ACC112 (cell line): ENCODE measurements at regions not wholly inside any gene's neighbourhood (a gene's known extent, or its start where the extent isn't known, plus 50 kb on each side); places are given as distances from the start of the nearest gene placed in this dataset.
"Not testable (repeated sequence)": the region's sequence is repeated elsewhere in the genome, so short reads cannot be mapped to it uniquely, and the experiment has no call there.

Source experiments
- H2AFZ ChIP-seq: fragments of 200-600 bp; sonication (generic); one replicate; pipeline ENCODE4 v1.6.0; 2017; ENCODE audit warnings: antibody characterized with exemption, low read length; ENCODE audit not compliant: unreplicated experiment
- H3K27ac ChIP-seq: fragments of 200-600 bp; sonication (generic); 2 replicates; pipeline ENCODE4 v1.5.1; 2014; ENCODE audit warnings: low read depth, mild to moderate bottlenecking, antibody characterized with exemption, low read length, moderate library complexity
- H3K27me3 ChIP-seq: fragments of 200-600 bp; sonication (generic); 2 replicates; pipeline ENCODE4 v1.6.1; 2014; ENCODE audit warnings: mild to moderate bottlenecking, antibody characterized with exemption, low read length, moderate library complexity, mixed read lengths; ENCODE audit not compliant: insufficient read depth
- H3K36me3 ChIP-seq: fragments of 200-600 bp; sonication (generic); 2 replicates; pipeline ENCODE4 v1.6.1; 2016; ENCODE audit warnings: mild to moderate bottlenecking, antibody characterized with exemption, low read length, moderate library complexity, mixed read lengths; ENCODE audit not compliant: insufficient read depth
- H3K4me1 ChIP-seq: fragments of 200-600 bp; sonication (generic); one replicate; pipeline ENCODE4 v1.6.1; 2016; ENCODE audit warnings: low read length, mixed read lengths; ENCODE audit not compliant: insufficient read depth, unreplicated experiment, control insufficient read depth
- H3K4me3 ChIP-seq: fragments of 200-600 bp; sonication (generic); 2 replicates; pipeline ENCODE4 v1.5.1; 2014; ENCODE audit warnings: mild to moderate bottlenecking, low read depth, low read length
- H3K79me2 ChIP-seq: fragments of 200-600 bp; sonication (generic); one replicate; pipeline ENCODE4 v1.6.0; 2016; ENCODE audit warnings: low read length; ENCODE audit not compliant: control insufficient read depth, unreplicated experiment, insufficient read depth

GRCh38 chr2:22950431-22950830, 434.5 kb upstream of the KLHL29 start:
- no peaks in the 10 kb centered on the region for H3K36me3 ChIP-seq
- no peaks in the 10 kb centered on the region for H3K79me2 ChIP-seq
- no peak overlapping the region for H3K27ac ChIP-seq
- no peaks in the 10 kb centered on the region for H3K27me3 ChIP-seq
- no peaks in the 10 kb centered on the region for H3K4me1 ChIP-seq
- no peak overlapping the region for H2AFZ ChIP-seq
- H3K4me3 ChIP-seq = no peak overlapping the region

- H3K79me2 ChIP-seq = no peaks in the 10 kb centered on the region
- no peak overlapping the region for H3K4me3 ChIP-seq
- H3K36me3 ChIP-seq = no peaks in the 10 kb centered on the region
- no peak overlapping the region for H3K27ac ChIP-seq
- no peaks in the 10 kb centered on the region for H3K4me1 ChIP-seq
- H2AFZ ChIP-seq = no peak overlapping the region
- H3K27me3 ChIP-seq = no peaks in the 10 kb centered on the region
These were observed 432.2 kb upstream of the KLHL29 start for GRCh38 chr2:22952656-22953225.

- H3K36me3 ChIP-seq = no peaks in the 10 kb centered on the region
- no peak overlapping the region for H2AFZ ChIP-seq
- H3K4me1 ChIP-seq = no peaks in the 10 kb centered on the region
- H3K79me2 ChIP-seq = no peaks in the 10 kb centered on the region
- H3K27ac ChIP-seq = no peak overlapping the region
- H3K27me3 ChIP-seq = no peaks in the 10 kb centered on the region
- no peak overlapping the region for H3K4me3 ChIP-seq
These were observed 427.5 kb upstream of the KLHL29 start for GRCh38 chr2:22957446-22957845.

GRCh38 chr2:22958308-22958707, 426.7 kb upstream of the KLHL29 start:
- Histone ChIP-seq H3K4me1 (no peaks in the 10 kb centered on the region), H3K27me3 (no peaks in the 10 kb centered on the region), H3K79me2 (no peaks in the 10 kb centered on the region), H3K27ac (no peak overlapping the region), H3K4me3 (no peak overlapping the region), H3K36me3 (no peaks in the 10 kb centered on the region), H2AFZ (no peak overlapping the region)

- H3K79me2 ChIP-seq = no peaks in the 10 kb centered on the region
- no peaks in the 10 kb centered on the region for H3K27me3 ChIP-seq
- no peaks in the 10 kb centered on the region for H3K4me1 ChIP-seq
- no peaks in the 10 kb centered on the region for H3K36me3 ChIP-seq
- no peak overlapping the region for H2AFZ ChIP-seq
- H3K27ac ChIP-seq = no peak overlapping the region
- H3K4me3 ChIP-seq = no peak overlapping the region
These were observed 417.2 kb upstream of the KLHL29 start for GRCh38 chr2:22967756-22968155.

GRCh38 chr2:22970284-22970975, 414.5 kb upstream of the KLHL29 start:
- no peaks in the 10 kb centered on the region for H3K36me3 ChIP-seq
- no peaks in the 10 kb centered on the region for H3K27me3 ChIP-seq
- H3K4me3 ChIP-seq = no peak overlapping the region
- H3K27ac ChIP-seq = no peak overlapping the region
- no peak overlapping the region for H2AFZ ChIP-seq
- H3K79me2 ChIP-seq = no peaks in the 10 kb centered on the region
- H3K4me1 ChIP-seq = no peaks in the 10 kb centered on the region

- Histone ChIP-seq H3K4me3 (no peak overlapping the region), H3K27me3 (no peaks in the 10 kb centered on the region)
These were observed 414.0 kb upstream of the KLHL29 start for GRCh38 chr2:22970991-22971390.

GRCh38 chr2:22981785-22982184, 403.2 kb upstream of the KLHL29 start:
- H3K27ac ChIP-seq = no peak overlapping the region
- H3K36me3 ChIP-seq = no peaks in the 10 kb centered on the region
- H3K4me3 ChIP-seq = no peak overlapping the region
- no peaks in the 10 kb centered on the region for H3K79me2 ChIP-seq
- no peak overlapping the region for H2AFZ ChIP-seq
- H3K27me3 ChIP-seq = no peaks in the 10 kb centered on the region
- H3K4me1 ChIP-seq = no peaks in the 10 kb centered on the region

More at GRCh38 chr2:22970991-22971390, 414.0 kb upstream of the KLHL29 start:
- H3K36me3 ChIP-seq = no peaks in the 10 kb centered on the region
- H3K79me2 ChIP-seq = no peaks in the 10 kb centered on the region
- no peak overlapping the region for H2AFZ ChIP-seq
- no peaks in the 10 kb centered on the region for H3K4me1 ChIP-seq
- H3K27ac ChIP-seq = no peak overlapping the region

- H3K27ac ChIP-seq, H3K27me3 ChIP-seq, H3K79me2 ChIP-seq, H3K4me1 ChIP-seq, H2AFZ ChIP-seq, H3K36me3 ChIP-seq, H3K4me3 ChIP-seq: not testable (repeated sequence)
These were observed 400.8 kb upstream of the KLHL29 start for GRCh38 chr2:22984152-22984551.

- H3K27me3 ChIP-seq = no peaks in the 10 kb centered on the region
- H3K4me3 ChIP-seq = no peak overlapping the region
- H3K36me3 ChIP-seq = no peaks in the 10 kb centered on the region
- H3K27ac ChIP-seq = no peak overlapping the region
- H2AFZ ChIP-seq = no peak overlapping the region
- H3K79me2 ChIP-seq = no peaks in the 10 kb centered on the region
- no peaks in the 10 kb centered on the region for H3K4me1 ChIP-seq
These were observed 394.7 kb upstream of the KLHL29 start for GRCh38 chr2:22990246-22990645.

GRCh38 chr2:22991844-22992243, 393.1 kb upstream of the KLHL29 start:
- H3K27ac ChIP-seq = no peak overlapping the region
- H3K4me1 ChIP-seq = no peaks in the 10 kb centered on the region
- H2AFZ ChIP-seq = no peak overlapping the region

More at GRCh38 chr2:22991844-22992243, 393.1 kb upstream of the KLHL29 start:
- H3K79me2 ChIP-seq = no peaks in the 10 kb centered on the region
- no peak overlapping the region for H3K4me3 ChIP-seq
- H3K27me3 ChIP-seq = no peaks in the 10 kb centered on the region
- no peaks in the 10 kb centered on the region for H3K36me3 ChIP-seq
